ENCODE measurements at regions not wholly inside any gene's neighbourhood (a gene's known extent, or its start where the extent isn't known, plus 50 kb on each side); places are given as distances from the start of the nearest gene placed in this dataset.

GRCh38 chr6:99137314-99137713, 189.6 kb upstream of the FBXL4 start:
- WGBS, 2 experiments (ENCODE audit: extremely low coverage in 1 of 2, insufficient coverage in 1 of 2, insufficient read length in 1 of 2, insufficient replicate concordance in 2 of 2, low coverage in 1 of 2, low lambda C conversion rate in 2 of 2, missing lambda C conversion rate in 1 of 2) = 91% methylated on average over 3 of the region's 3 CpGs; no CpG with 5 or more reads in 1 of the 2 experiments
- TF ChIP-seq RFX5 (IDR thresholded peaks at IDR 0.05; ENCODE audit: borderline replicate concordance, low read depth, low read length) (no peak), GABPA (IDR thresholded peaks at IDR 0.05; ENCODE audit: borderline replicate concordance, insufficient read depth, low read length) (no peak), POLR2A (IDR thresholded peaks at IDR 0.05; ENCODE audit: control extremely low read depth in 1 of 2, low read depth in 2 of 2, low read length in 2 of 2) (no peak), YY1 (IDR thresholded peaks at IDR 0.05; ENCODE audit: low read depth, low read length) (no peak), CHD1 (IDR thresholded peaks at IDR 0.05; ENCODE audit: low read depth, low read length) (no peak), GTF2F1 (IDR thresholded peaks at IDR 0.05; ENCODE audit: borderline replicate concordance, low read depth, low read length) (no peak), EP300 (IDR thresholded peaks at IDR 0.05; ENCODE audit: borderline replicate concordance in 1 of 2, low read depth in 2 of 2, low read length in 2 of 2) (no peak), TEAD4 (IDR thresholded peaks at IDR 0.05; ENCODE audit: low read depth, low read length) (no peak)
- TF ChIP-seq, protein P1, sequence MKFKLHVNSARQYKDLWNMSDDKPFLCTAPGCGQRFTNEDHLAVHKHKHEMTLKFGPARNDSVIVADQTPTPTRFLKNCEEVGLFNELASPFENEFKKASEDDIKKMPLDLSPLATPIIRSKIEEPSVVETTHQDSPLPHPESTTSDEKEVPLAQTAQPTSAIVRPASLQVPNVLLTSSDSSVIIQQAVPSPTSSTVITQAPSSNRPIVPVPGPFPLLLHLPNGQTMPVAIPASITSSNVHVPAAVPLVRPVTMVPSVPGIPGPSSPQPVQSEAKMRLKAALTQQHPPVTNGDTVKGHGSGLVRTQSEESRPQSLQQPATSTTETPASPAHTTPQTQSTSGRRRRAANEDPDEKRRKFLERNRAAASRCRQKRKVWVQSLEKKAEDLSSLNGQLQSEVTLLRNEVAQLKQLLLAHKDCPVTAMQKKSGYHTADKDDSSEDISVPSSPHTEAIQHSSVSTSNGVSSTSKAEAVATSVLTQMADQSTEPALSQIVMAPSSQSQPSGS (IDR thresholded peaks at IDR 0.05; ENCODE audit: low read length) = no peak

More at GRCh38 chr6:99137314-99137713, 189.6 kb upstream of the FBXL4 start:
- Histone ChIP-seq H3K4ac (replicated peaks; ENCODE audit: insufficient read length, low read depth, low read length) (no peak overlapping the region), H2BK15ac (ENCODE audit: low read length) (no peak overlapping the region), H2AFZ (ENCODE audit: low read length) (no peak overlapping the region), H4K5ac (ENCODE audit: insufficient read length, low read depth, low read length) (no peak overlapping the region), H3K4me1 (replicated peaks in 1 of 4; ENCODE audit: control insufficient read depth in 3 of 4, insufficient read depth in 4 of 4, low read length in 3 of 4) (no peaks in the 10 kb centered on the region), H2BK12ac (ENCODE audit: low read depth, low read length) (no peak overlapping the region), H3K36me3 (ENCODE audit: control insufficient read depth in 2 of 4, insufficient read depth in 4 of 4, low read length in 3 of 4) (no peaks in the 10 kb centered on the region), H4K8ac (ENCODE audit: extremely low read depth, insufficient read depth, low read length) (no peak overlapping the region), H2BK5ac (ENCODE audit: low read depth, low read length) (no peak overlapping the region), H2AK5ac (ENCODE audit: low read depth, low read length) (no peak overlapping the region), H3K9me3 (ENCODE audit: insufficient read depth in 2 of 2, low read depth in 1 of 2, low read length in 1 of 2) (peaks cover 3 to 10% of the 10 kb centered on the region in 2 experiments; a peak in 2 of 4 replicates), H2BK120ac (replicated peaks; ENCODE audit: low read depth, low read length) (no peak overlapping the region), H3K79me2 (ENCODE audit: control insufficient read depth in 1 of 2, insufficient read depth in 2 of 2, low read length in 2 of 2) (no peaks in the 10 kb centered on the region), H3K56ac (replicated peaks; ENCODE audit: insufficient read length, low read depth, low read length) (no peak overlapping the region), H3K27me3 (replicated peaks in 1 of 4; ENCODE audit: control insufficient read depth in 3 of 4, extremely low read depth in 1 of 4, insufficient read depth in 3 of 4, low read length in 3 of 4) (no peaks in the 10 kb centered on the region), H4K91ac (replicated peaks; ENCODE audit: insufficient read length, low read length) (no peak overlapping the region), H3K23ac (ENCODE audit: insufficient read length) (no peak overlapping the region), H3K4me2 (ENCODE audit: insufficient read depth in 1 of 2, low read depth in 2 of 2, low read length in 2 of 2) (no peak overlapping the region), H3K4me3 (ENCODE audit: extremely low read depth in 1 of 4, insufficient read depth in 2 of 4, low read depth in 3 of 4, low read length in 4 of 4) (no peak overlapping the region), H3K23me2 (ENCODE audit: low read depth, low read length) (no peaks in the 10 kb centered on the region), H3K27ac (ENCODE audit: low read depth, low read length) (no peak overlapping the region), H3K79me1 (ENCODE audit: low read depth, low read length) (no peaks in the 10 kb centered on the region), H3K18ac (ENCODE audit: extremely low read depth, low read length) (no peak overlapping the region), H3K14ac (ENCODE audit: insufficient read length) (no peak overlapping the region), H4K20me1 (replicated peaks in 1 of 2; ENCODE audit: control insufficient read depth in 1 of 2, insufficient read depth in 2 of 2, low read length in 2 of 2) (no peaks in the 10 kb centered on the region), H2BK20ac (ENCODE audit: low read length) (no peak overlapping the region), H3K9ac (replicated peaks in 1 of 4; ENCODE audit: extremely low read depth in 1 of 4, low read depth in 3 of 4, low read length in 3 of 4) (no peak overlapping the region)
- FAIRE-seq (no peak), DNase-seq (ENCODE audit: low read depth in 1 of 2, low spot score in 2 of 2) (no peak)
- ChIA-PET CTCF (ENCODE audit: partially characterized antibody) (interaction anchor here (0.6 to 1.3 kb wide), 4 partner anchors 15 to 290 kb away, joined by 3 to 5 read pairs (median 3); no protein-coding TSS in a partner anchor), POLR2A (ENCODE audit: partially characterized antibody) (no interaction called here)
